Breast epithelium (tissue), 3 donors: ENCODE measurements at regions not wholly inside any gene's neighbourhood (a gene's known extent, or its start where the extent isn't known, plus 50 kb on each side); places are given as distances from the start of the nearest gene placed in this dataset.

Experiments used
- POLR2A ChIP-seq: fragments of 450-650 bp; IDR thresholded peaks from one replicate; pipeline ENCODE4 v1.6.1; 2016; ENCODE audit warnings: antibody characterized with exemption, mild to moderate bottlenecking, moderate library complexity
- TF ChIP-seq, protein P1 (sequence below), 3 donors: fragments of 450-650 bp; IDR thresholded peaks; one replicate each; pipeline ENCODE4 v1.5.1; 2016 to 2017; ENCODE audit warnings: antibody characterized with exemption in 3 of 3, mild to moderate bottlenecking in 3 of 3, moderate library complexity in 3 of 3

DNA sequence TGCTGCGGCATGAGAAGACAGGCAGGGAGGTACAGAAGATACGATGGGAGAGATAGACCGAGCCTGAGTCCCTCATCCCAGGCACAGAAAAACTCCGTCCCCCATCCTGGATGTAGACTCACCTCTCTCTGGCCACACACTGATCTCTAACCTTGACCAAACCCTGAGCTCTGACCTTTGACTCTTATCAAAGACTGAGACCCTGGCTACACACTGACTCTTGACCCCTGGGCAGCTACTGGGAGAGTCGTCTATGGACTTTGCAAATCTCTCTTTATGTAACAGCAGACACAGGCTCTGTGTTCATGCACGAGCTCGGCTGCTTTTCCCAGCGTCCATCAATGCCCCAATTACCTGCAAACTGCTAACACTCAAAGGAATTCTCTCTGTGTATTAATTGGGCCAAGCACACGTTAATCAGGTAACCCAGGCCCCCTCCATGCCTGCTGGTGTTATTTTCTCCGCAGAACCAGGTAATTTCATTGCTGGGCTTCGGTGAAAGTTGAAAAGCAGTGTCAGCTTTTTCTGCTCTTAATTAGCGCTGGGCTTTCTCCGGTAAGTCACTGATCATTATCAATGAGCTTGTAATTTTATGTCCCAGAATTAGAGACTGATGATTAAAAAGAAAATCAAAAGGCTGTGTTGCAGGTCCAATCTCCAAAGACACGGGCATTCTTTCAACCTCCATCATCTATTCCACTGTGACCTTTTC, 179.4 kb upstream of the NLRP1 start:
- TF ChIP-seq, protein P1, sequence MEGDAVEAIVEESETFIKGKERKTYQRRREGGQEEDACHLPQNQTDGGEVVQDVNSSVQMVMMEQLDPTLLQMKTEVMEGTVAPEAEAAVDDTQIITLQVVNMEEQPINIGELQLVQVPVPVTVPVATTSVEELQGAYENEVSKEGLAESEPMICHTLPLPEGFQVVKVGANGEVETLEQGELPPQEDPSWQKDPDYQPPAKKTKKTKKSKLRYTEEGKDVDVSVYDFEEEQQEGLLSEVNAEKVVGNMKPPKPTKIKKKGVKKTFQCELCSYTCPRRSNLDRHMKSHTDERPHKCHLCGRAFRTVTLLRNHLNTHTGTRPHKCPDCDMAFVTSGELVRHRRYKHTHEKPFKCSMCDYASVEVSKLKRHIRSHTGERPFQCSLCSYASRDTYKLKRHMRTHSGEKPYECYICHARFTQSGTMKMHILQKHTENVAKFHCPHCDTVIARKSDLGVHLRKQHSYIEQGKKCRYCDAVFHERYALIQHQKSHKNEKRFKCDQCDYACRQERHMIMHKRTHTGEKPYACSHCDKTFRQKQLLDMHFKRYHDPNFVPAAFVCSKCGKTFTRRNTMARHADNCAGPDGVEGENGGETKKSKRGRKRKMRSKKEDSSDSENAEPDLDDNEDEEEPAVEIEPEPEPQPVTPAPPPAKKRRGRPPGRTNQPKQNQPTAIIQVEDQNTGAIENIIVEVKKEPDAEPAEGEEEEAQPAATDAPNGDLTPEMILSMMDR (IDR thresholded peaks at IDR 0.05) = no peak
- TF ChIP-seq POLR2A = no peak
